HG02970 (cell line): ENCODE measurements at regions not wholly inside any gene's neighbourhood (a gene's known extent, or its start where the extent isn't known, plus 50 kb on each side); places are given as distances from the start of the nearest gene placed in this dataset.
"Not testable (repeated sequence)": the region's sequence is repeated elsewhere in the genome, so short reads cannot be mapped to it uniquely, and the experiment has no call there.

Experiments
- ATAC-seq: cut with Tn5 transposase; IDR thresholded peaks from one replicate; pipeline ENCODE4 v1.9.1; 2021; ENCODE audit warnings: mild to moderate bottlenecking, moderate library complexity, moderate number of reproducible peaks; ENCODE audit not compliant: unreplicated experiment, low FRiP score

GRCh38 chr6:115814907-115815306 is 245.8 kb downstream of the FRK start:
- no peak for ATAC-seq

- ATAC-seq = no peak
Measured at GRCh38 chr6:115811541-115811940, 249.2 kb downstream of the FRK start.

- no peak for ATAC-seq
Measured at GRCh38 chr6:115798229-115798628, 262.5 kb downstream of the FRK start.

- no peak for ATAC-seq
Measured at GRCh38 chr6:115796829-115797228, 263.9 kb downstream of the FRK start.

GRCh38 chr6:115796061-115796460 is 264.6 kb downstream of the FRK start:
- ATAC-seq = no peak

- ATAC-seq = no peak
Measured at GRCh38 chr6:115783402-115784061, 277.2 kb downstream of the FRK start.

GRCh38 chr6:115782612-115783011 is 278.1 kb downstream of the FRK start:
- no peak for ATAC-seq

GRCh38 chr6:115773741-115774140 is 286.9 kb downstream of the FRK start:
- ATAC-seq = no peak

- no peak for ATAC-seq
Measured at GRCh38 chr6:115770851-115771250, 289.8 kb downstream of the FRK start.

GRCh38 chr6:115768500-115768899 is 292.2 kb downstream of the FRK start:
- ATAC-seq = no peak

- ATAC-seq = no peak
Measured at GRCh38 chr6:115767931-115768330, 292.8 kb downstream of the FRK start.

- ATAC-seq = no peak
Measured at GRCh38 chr6:115766745-115767462, 293.8 kb downstream of the FRK start.

- ATAC-seq = no peak
Measured at GRCh38 chr6:115765966-115766365, 294.7 kb downstream of the FRK start.

GRCh38 chr6:115759051-115759450 is 301.6 kb downstream of the FRK start:
- no peak for ATAC-seq

GRCh38 chr6:115753446-115753845 is 307.2 kb downstream of the FRK start:
- ATAC-seq = no peak

- no peak for ATAC-seq
Measured at GRCh38 chr6:115750946-115751345, 309.7 kb downstream of the FRK start.

GRCh38 chr6:115750292-115750691 is 310.4 kb downstream of the FRK start:
- ATAC-seq = no peak

- ATAC-seq = no peak
Measured at GRCh38 chr6:115747719-115748118, 313.0 kb downstream of the FRK start.

- ATAC-seq = not testable (repeated sequence)
Measured at GRCh38 chr6:115746583-115746982, 314.1 kb downstream of the FRK start.

GRCh38 chr6:115740907-115741306 is 319.8 kb downstream of the FRK start:
- ATAC-seq = no peak

GRCh38 chr6:115735610-115736009 is 325.1 kb downstream of the FRK start:
- ATAC-seq = no peak

- ATAC-seq = no peak
Measured at GRCh38 chr6:115733426-115733825, 327.3 kb downstream of the FRK start.
